ENCODE measurements at regions not wholly inside any gene's neighbourhood (a gene's known extent, or its start where the extent isn't known, plus 50 kb on each side); places are given as distances from the start of the nearest gene placed in this dataset.

DNA sequence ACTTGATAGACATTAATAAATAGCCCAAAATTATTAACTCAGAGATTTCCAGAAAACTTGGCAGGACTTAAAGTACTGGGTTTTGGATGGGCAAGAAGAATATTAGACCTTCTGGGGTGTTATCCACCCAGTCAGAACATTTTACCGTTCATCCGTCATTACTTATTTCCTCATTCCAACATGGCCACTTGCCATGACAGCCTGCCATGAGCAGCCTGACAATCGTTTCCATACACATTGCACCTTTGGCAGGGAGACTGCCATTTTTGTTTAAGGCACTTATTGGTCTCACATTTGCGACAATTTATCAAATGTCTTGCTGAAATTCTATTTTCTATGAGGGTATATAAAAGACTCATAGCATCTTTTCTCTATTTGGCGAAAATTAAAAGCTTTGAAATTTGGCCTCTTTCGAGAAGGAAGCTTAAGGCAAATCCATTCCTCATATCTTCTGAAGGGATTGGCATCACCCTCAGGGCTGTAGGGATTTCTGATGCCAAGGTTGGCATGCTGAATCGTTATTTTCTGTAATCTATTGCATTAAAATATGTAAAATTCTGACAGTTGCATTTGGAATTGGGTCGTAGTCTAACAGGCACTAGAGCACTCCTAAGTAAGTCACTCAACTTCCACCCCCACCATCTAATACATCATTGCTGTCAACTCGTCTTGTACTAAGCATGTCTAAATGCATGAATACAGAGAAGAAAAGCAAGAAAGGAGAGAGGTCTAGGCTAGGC, 406.3 kb upstream of the PIK3C3 start:
- Histone ChIP-seq H3K9me2 (replicated peaks; ENCODE audit: control insufficient read depth, low read length) (no peaks in the 10 kb centered on the region), H3K9me3 (ENCODE audit: control insufficient read depth, insufficient read depth, low read length) (no peaks in the 10 kb centered on the region), H3K27ac (ENCODE audit: low read depth, low read length) (no peak overlapping the region), H3K79me2 (ENCODE audit: control insufficient read depth, low read length) (no peaks in the 10 kb centered on the region), H3K4me2 (ENCODE audit: low read length) (no peak overlapping the region), H3K4me3 (ENCODE audit: low read length) (no peak overlapping the region), H3K27me3 (ENCODE audit: control insufficient read depth, low read length) (no peaks in the 10 kb centered on the region), H3K36me3 (ENCODE audit: control insufficient read depth, low read length) (no peaks in the 10 kb centered on the region), H4K20me1 (ENCODE audit: control insufficient read depth, insufficient read depth, low read depth, low read length) (no peaks in the 10 kb centered on the region), H3F3A (ENCODE audit: control insufficient read depth, insufficient read depth) (no peaks in the 10 kb centered on the region), H3K4me1 (ENCODE audit: control insufficient read depth, low read length) (no peaks in the 10 kb centered on the region)
- no peak for TF ChIP-seq EZH2phosphoT487 (IDR thresholded peaks at IDR 0.05; ENCODE audit: borderline replicate concordance, low read length)
- TF ChIP-seq, protein P1, sequence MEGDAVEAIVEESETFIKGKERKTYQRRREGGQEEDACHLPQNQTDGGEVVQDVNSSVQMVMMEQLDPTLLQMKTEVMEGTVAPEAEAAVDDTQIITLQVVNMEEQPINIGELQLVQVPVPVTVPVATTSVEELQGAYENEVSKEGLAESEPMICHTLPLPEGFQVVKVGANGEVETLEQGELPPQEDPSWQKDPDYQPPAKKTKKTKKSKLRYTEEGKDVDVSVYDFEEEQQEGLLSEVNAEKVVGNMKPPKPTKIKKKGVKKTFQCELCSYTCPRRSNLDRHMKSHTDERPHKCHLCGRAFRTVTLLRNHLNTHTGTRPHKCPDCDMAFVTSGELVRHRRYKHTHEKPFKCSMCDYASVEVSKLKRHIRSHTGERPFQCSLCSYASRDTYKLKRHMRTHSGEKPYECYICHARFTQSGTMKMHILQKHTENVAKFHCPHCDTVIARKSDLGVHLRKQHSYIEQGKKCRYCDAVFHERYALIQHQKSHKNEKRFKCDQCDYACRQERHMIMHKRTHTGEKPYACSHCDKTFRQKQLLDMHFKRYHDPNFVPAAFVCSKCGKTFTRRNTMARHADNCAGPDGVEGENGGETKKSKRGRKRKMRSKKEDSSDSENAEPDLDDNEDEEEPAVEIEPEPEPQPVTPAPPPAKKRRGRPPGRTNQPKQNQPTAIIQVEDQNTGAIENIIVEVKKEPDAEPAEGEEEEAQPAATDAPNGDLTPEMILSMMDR (IDR thresholded peaks at IDR 0.05; ENCODE audit: low read depth, low read length, poor library complexity, severe bottlenecking) = no peak

GRCh38 chr18:41545091-41545888, 409.7 kb upstream of the PIK3C3 start:
- Histone ChIP-seq H3K9me2 (replicated peaks; ENCODE audit: control insufficient read depth, low read length) (no peaks in the 10 kb centered on the region), H3K79me2 (ENCODE audit: control insufficient read depth, low read length) (no peaks in the 10 kb centered on the region), H3K4me3 (ENCODE audit: low read length) (no peak overlapping the region), H3K4me1 (ENCODE audit: control insufficient read depth, low read length) (no peaks in the 10 kb centered on the region), H3K27ac (ENCODE audit: low read depth, low read length) (no peak overlapping the region), H3K9me3 (ENCODE audit: control insufficient read depth, insufficient read depth, low read length) (no peaks in the 10 kb centered on the region), H3K36me3 (ENCODE audit: control insufficient read depth, low read length) (no peaks in the 10 kb centered on the region), H3K27me3 (ENCODE audit: control insufficient read depth, low read length) (no peaks in the 10 kb centered on the region), H4K20me1 (ENCODE audit: control insufficient read depth, insufficient read depth, low read depth, low read length) (no peaks in the 10 kb centered on the region), H3F3A (ENCODE audit: control insufficient read depth, insufficient read depth) (no peaks in the 10 kb centered on the region), H3K4me2 (ENCODE audit: low read length) (no peak overlapping the region)
- TF ChIP-seq EZH2phosphoT487 (IDR thresholded peaks at IDR 0.05; ENCODE audit: borderline replicate concordance, low read length) = no peak
- TF ChIP-seq, protein P1 (IDR thresholded peaks at IDR 0.05; ENCODE audit: low read depth, low read length, poor library complexity, severe bottlenecking) = no peak

DNA sequence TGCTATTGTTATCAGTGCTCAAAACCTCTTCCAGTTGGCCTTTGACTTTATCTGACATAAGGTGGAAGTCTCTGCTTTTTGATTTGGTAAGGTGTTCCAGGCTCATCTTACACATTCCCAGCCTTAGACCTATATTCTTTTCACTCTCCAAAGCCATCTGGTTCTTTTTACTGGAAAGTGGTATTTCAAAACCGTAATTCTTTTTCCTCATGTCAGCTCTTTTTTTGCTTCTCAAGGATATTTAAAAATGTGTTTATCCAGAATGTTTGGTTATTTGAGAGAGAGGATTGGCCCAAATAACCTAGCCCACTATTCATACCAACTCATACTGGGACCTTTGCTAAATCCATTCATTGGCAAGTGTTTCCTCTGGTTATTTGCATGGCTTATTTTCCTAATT, 411.2 kb upstream of the PIK3C3 start:
- Histone ChIP-seq H3K27ac (ENCODE audit: low read depth, low read length) (no peak overlapping the region), H3K36me3 (ENCODE audit: control insufficient read depth, low read length) (no peaks in the 10 kb centered on the region)

More for the DNA sequence above, 411.2 kb upstream of the PIK3C3 start:
- no peaks in the 10 kb centered on the region for H3K79me2 ChIP-seq (ENCODE audit: control insufficient read depth, low read length)
- H3F3A ChIP-seq (ENCODE audit: control insufficient read depth, insufficient read depth) = no peaks in the 10 kb centered on the region
- no peaks in the 10 kb centered on the region for H3K9me3 ChIP-seq (ENCODE audit: control insufficient read depth, insufficient read depth, low read length)
- H3K4me1 ChIP-seq (ENCODE audit: control insufficient read depth, low read length) = no peaks in the 10 kb centered on the region
- H4K20me1 ChIP-seq (ENCODE audit: control insufficient read depth, insufficient read depth, low read depth, low read length) = no peaks in the 10 kb centered on the region
- no peaks in the 10 kb centered on the region for H3K27me3 ChIP-seq (ENCODE audit: control insufficient read depth, low read length)
- no peak overlapping the region for H3K4me2 ChIP-seq (ENCODE audit: low read length)
- H3K4me3 ChIP-seq (ENCODE audit: low read length) = no peak overlapping the region
- no peaks in the 10 kb centered on the region for H3K9me2 ChIP-seq (replicated peaks; ENCODE audit: control insufficient read depth, low read length)
- no peak for TF ChIP-seq EZH2phosphoT487 (IDR thresholded peaks at IDR 0.05; ENCODE audit: borderline replicate concordance, low read length)
- TF ChIP-seq, protein P1 (IDR thresholded peaks at IDR 0.05; ENCODE audit: low read depth, low read length, poor library complexity, severe bottlenecking) = no peak

All from DOHH2 (cell line).